HG03066 (cell line): ENCODE measurements at regions not wholly inside any gene's neighbourhood (a gene's known extent, or its start where the extent isn't known, plus 50 kb on each side); places are given as distances from the start of the nearest gene placed in this dataset.

Source experiments
- ATAC-seq: cut with Tn5 transposase; IDR thresholded peaks from one replicate; pipeline ENCODE4 v1.9.1; 2021; ENCODE audit warnings: low read depth; ENCODE audit not compliant: unreplicated experiment

DNA sequence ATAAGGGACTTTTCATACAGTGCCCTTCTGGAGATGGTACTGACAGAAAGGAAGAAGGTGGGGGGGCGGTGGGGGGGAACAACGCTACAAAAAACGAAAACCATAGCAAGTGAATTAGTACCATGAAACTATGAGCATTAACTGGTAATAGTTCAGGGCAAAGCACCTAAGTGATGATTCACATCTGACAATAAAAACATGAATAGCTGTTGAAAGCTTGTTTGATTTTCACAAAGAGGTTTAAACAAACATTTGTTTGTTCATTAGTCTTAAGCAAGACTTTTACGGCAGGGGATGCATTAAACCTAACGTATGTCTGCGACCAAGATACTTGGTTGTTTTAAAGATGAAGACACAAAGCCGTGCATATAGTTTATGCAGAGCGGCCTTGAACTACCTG is 177.5 kb downstream of the LMO4 start:
- ATAC-seq: no peak

DNA sequence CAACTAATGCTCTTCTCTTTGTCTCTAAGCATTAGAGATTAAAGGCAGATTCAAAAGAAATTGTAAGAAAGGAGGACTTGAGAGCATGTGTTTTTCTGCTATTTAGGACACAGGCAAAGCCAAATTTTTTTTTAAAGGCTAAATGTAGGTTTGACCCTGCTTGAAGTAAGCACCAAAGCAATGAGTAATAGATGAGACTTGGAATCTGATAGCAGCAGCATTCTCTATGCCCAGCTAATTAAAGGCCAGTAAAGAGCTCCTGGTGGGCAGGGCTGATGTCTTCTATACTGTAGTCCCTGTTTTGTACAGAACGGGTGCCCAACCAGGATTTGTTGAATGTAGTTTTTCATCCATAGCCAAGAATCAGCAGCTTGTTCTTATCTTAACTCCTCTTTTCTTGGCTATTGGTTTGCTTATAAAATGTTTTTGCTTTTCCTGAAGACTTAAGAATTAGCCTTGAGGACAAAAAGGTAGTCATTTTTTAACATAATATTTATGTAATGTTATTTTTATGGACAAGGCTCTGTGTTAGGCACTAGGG is 179.6 kb downstream of the LMO4 start:
- no peak for ATAC-seq

DNA sequence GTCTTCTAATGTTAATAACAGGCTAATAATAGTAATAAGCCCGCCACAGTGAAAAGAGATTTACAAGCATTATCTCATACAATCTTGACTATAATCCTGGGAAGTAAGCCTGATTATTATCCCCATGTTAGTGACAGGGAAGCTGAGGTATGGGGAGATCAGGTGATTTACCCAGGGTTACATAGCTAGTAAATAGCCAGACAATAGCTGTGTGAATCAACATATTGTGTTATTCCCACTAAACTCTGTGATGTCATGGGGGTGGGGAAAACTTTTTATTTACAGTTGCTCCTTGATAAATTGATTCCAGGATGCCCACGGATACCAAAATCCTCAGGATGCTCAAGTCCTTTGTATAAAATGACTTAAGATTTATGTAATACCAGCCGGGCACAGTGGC is 181.9 kb downstream of the LMO4 start:
- no peak for ATAC-seq

- ATAC-seq: no peak
These were observed 182.8 kb downstream of the LMO4 start for GRCh38 chr1:87511449-87511848.

DNA sequence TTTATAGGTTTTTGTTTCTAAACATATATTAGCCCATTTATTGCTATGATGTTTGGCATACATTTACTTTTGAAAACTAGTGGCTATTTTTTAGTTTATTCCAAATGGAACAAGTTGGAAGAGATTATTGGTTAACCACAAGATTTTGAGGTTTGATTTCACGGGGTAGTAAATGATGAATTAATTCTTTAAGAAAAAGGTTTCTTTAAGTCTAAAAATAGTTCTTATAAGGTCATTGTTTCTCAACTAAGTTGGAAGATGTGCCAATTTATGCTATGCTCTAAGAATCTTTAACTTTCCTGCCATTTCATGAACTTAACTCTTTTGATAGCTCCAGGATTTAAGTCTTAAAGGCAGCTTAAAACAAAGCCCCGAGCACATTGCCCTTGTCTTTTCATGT is 183.8 kb downstream of the LMO4 start:
- ATAC-seq: no peak

DNA sequence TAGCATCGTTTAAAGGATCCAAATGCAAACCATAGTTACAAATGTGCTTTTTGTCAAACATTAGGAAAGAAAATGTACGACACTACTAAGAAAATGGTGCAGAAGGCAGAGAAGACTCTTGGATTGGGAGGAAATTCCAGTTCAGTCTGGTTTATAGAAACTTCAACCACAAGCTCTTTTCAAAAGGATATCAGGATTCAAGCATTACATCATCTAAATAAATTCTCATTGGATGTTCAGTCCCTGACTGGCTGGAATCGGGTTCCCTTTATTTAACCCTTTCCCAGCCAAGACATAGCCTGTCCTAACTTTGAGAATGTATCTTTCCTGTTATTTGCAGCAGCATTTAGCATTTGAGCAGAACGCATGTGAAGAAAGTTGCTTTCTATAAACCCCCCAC is 184.6 kb downstream of the LMO4 start:
- no peak for ATAC-seq

DNA sequence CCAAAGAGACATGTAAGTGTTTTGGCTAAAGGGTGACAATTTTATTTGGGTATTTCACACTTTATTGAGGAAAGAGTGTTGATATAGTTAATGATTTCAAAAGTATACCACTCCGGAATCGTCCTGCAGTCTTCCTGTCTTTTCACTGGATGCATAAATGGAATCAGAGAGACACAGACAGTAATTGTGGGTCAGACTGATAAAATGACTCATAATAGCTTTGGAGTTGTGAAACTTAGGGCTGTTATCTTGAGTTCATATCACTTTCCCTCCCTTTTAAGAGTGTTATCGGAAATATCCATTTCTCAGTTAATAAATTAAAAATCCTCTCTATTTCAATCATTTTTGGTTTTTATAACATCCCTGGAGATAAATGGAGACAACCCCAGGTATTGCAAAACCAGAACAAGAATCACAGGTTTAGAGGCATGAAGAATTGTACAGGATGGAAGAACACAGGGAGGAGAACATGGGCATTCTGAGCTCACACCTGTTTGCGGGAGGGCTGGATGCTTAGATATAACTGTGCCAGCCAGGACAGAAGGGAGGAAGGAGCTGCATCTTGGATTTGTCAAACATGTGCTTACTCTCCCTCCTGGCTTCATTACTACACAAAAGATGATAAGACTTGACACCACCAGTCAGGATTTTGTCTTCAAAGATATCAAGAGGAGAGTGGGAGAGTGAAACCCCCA is 185.4 kb downstream of the LMO4 start:
- ATAC-seq: no peak

GRCh38 chr1:87515781-87516180 is 187.1 kb downstream of the LMO4 start:
- ATAC-seq: no peak

GRCh38 chr1:87518794-87519193 is 190.1 kb downstream of the LMO4 start:
- ATAC-seq: no peak

- no peak for ATAC-seq
These were observed 192.8 kb downstream of the LMO4 start for GRCh38 chr1:87521452-87521851.

- no peak for ATAC-seq
These were observed 194.8 kb downstream of the LMO4 start for GRCh38 chr1:87523466-87523865.

DNA sequence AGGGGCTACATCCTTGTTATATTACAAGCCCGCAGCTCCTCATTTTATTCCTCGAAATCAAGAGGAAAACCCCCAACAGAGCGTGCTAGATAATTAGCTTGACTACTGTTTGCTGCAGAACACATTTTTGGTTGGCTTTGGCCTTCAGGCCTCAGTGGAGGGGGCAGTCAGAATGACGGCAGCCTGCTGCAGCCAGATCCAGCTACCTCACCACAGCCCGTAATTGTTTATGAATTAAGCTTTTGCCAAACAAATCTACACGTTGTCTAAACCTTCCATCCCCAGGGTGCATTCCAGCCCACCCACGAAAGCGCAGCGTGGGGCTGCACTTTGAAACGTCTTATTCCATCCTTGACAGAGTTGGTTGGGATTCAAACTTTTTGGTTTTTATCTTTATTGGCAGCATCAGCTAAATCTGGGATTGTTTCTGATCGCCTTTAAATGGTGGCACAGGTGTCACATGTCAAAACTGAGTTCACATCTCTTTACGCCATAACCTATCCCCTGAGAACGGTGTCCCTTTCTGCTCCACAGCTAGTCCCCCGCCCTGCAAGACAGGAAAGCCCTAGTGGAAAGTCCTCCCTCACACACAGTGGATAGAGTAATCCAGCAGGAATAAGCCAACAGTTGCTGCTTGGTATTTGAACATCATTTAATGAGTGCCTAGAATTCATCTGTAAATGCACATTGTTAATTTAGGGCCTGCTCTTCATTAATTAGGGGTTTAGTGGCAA is 195.5 kb downstream of the LMO4 start:
- no peak for ATAC-seq

GRCh38 chr1:87528754-87529517 is 200.3 kb downstream of the LMO4 start:
- no peak for ATAC-seq

GRCh38 chr1:87530042-87530807 is 201.5 kb downstream of the LMO4 start:
- ATAC-seq: no peak

- no peak for ATAC-seq
These were observed 206.9 kb downstream of the LMO4 start for GRCh38 chr1:87535551-87535950.

- no peak for ATAC-seq
These were observed 210.5 kb downstream of the LMO4 start for GRCh38 chr1:87539147-87539546.

DNA sequence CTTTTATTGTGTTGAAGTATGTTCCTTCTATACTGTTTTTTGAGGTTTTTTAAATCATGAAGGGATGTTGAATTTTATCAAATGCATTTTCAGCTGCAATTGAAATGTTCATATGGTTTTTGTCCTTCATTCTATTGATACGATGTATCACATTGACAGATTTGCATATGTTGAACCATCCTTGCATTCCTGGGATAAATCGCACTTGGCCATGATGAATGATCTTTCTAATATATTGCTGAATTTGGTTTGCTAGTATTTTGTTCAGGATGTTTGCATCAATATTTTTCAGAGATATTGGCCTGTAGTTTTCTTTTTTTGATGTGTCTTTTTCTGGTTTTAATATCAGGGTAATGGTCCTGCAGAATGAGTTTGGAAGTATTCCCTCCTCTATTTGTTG is 214.0 kb downstream of the LMO4 start:
- no peak for ATAC-seq

- ATAC-seq: no peak
These were observed 221.1 kb downstream of the LMO4 start for GRCh38 chr1:87549738-87550137.

GRCh38 chr1:87553511-87553910 is 224.8 kb downstream of the LMO4 start:
- no peak for ATAC-seq

DNA sequence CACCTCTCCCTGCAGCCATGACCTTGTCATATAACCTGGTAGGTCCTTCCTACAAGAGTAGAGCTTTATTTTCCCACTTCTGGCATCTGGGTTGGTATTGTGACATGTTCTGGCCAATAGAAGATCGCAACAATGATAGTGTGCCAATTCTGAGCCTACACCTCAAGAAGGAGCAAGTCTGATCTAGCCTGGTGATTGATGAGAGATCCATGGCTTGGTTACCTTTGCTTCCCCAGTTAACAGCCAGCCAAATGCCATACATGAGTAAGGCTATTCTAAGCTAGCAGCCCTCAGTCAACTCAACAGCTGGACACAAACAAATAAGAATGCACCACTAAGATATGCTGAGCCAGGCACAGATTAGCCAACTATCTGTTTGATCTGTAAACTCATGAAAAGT is 226.7 kb downstream of the LMO4 start:
- ATAC-seq: no peak

DNA sequence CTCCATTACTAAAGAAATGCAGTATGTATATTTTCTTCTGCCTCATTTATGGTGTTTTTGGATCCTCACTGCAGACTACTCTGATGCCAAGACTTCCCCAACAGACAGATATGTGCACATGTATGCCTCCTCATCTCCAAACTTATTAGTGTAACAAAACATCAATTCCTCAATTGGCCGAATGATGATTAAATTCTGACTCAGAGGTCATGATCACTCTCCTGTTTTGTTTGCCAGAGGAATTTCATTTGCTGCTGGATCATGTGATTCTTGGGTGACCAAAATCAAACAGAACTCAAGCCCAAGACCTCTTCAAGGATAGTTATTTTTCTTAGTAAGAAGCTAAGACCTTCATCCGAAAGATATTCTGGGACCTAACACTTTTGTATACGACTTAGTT is 227.6 kb downstream of the LMO4 start:
- ATAC-seq: no peak
